GM23338 (cell line): ENCODE measurements at regions not wholly inside any gene's neighbourhood (a gene's known extent, or its start where the extent isn't known, plus 50 kb on each side); places are given as distances from the start of the nearest gene placed in this dataset.

ENCODE experiments used
- CTCF ChIP-seq, 2 experiments: fragments of 200-600 bp in 1 of 2; sonication (generic) in 1 of 2; conservative IDR thresholded peaks; 2 replicates each; pipeline versions ENCODE4 v1.5.1 to v1.6.1; 2016 to 2017; ENCODE audit warnings: antibody characterized with exemption in 2 of 2, low read depth in 2 of 2, mild to moderate bottlenecking in 2 of 2, moderate library complexity in 1 of 2
- EZH2phosphoT487 ChIP-seq: fragments of 200-600 bp; sonication (generic); IDR thresholded peaks from one replicate; pipeline ENCODE4 v1.8.1; 2018; ENCODE audit warnings: antibody characterized with exemption; ENCODE audit not compliant: unreplicated experiment

- TF ChIP-seq CTCF (conservative IDR thresholded peaks at IDR 0.05; ENCODE audit: low read depth in 2 of 2) = no peak
- TF ChIP-seq EZH2phosphoT487 = no peak
Observed at GRCh38 chr3:182243625-182244024, 531.9 kb downstream of the SOX2 start.
